Fibroblast of lung (primary cell): ENCODE measurements at regions not wholly inside any gene's neighbourhood (a gene's known extent, or its start where the extent isn't known, plus 50 kb on each side); places are given as distances from the start of the nearest gene placed in this dataset.

Source experiments
- DNase-seq, 2 donors: peaks; one replicate each; pipeline versions ENCODE4 v3.0.0 to v3.0.0-alpha.2; 2010; ENCODE audit warnings: low read depth in 2 of 2
- H2AFZ ChIP-seq: 2 replicates; pipeline ENCODE4 v1.5.1; 2012; ENCODE audit warnings: low read length, control low read depth, inconsistent platforms
- H3K27ac ChIP-seq: 2 replicates; pipeline ENCODE4 v1.5.1; 2011; ENCODE audit warnings: low read length, control low read depth; ENCODE audit not compliant: insufficient read depth
- H3K27me3 ChIP-seq: 2 replicates; pipeline ENCODE4 v1.5.1; 2011; ENCODE audit warnings: mild to moderate bottlenecking, low read length; ENCODE audit not compliant: control insufficient read depth, insufficient read depth
- H3K36me3 ChIP-seq: 2 replicates; pipeline ENCODE4 v1.5.1; 2011; ENCODE audit warnings: low read length; ENCODE audit not compliant: control insufficient read depth, insufficient read depth
- H3K4me1 ChIP-seq: 2 replicates; pipeline ENCODE4 v1.5.1; 2011; ENCODE audit warnings: low read length; ENCODE audit not compliant: control insufficient read depth, insufficient read depth; ENCODE audit errors: extremely low read depth
- H3K4me2 ChIP-seq: 2 replicates; pipeline ENCODE4 v1.5.1; 2011; ENCODE audit warnings: low read length, control low read depth; ENCODE audit not compliant: insufficient read depth; ENCODE audit errors: extremely low read depth
- H3K4me3 ChIP-seq, 4 experiments: fragments of 200-600 bp in 1 of 4; sonication (generic) in 1 of 4; replicated peaks in 1 of 4; 2 replicates each; pipeline ENCODE4 v1.5.1; 2011 to 2016; ENCODE audit warnings: low read length in 4 of 4, low read depth in 3 of 4, mild to moderate bottlenecking in 3 of 4, control low read depth in 2 of 4, inconsistent platforms in 1 of 4, mixed read lengths in 1 of 4; ENCODE audit not compliant: insufficient read depth in 1 of 4; ENCODE audit errors: control extremely low read depth in 1 of 4
- H3K79me2 ChIP-seq: 2 replicates; pipeline ENCODE4 v1.5.1; 2012; ENCODE audit warnings: mild to moderate bottlenecking, low read length, inconsistent platforms; ENCODE audit not compliant: control insufficient read depth, insufficient read depth
- H3K9ac ChIP-seq: 2 replicates; pipeline ENCODE4 v1.5.1; 2011; ENCODE audit warnings: mild to moderate bottlenecking, low read length, control low read depth; ENCODE audit not compliant: insufficient read depth
- H3K9me3 ChIP-seq: 2 replicates; pipeline ENCODE4 v1.5.1; 2012; ENCODE audit warnings: low read depth, low read length; ENCODE audit not compliant: control insufficient read depth, insufficient read depth
- H4K20me1 ChIP-seq: 2 replicates; pipeline ENCODE4 v1.5.1; 2011; ENCODE audit warnings: low read length; ENCODE audit not compliant: control insufficient read depth, insufficient read depth; ENCODE audit errors: extremely low read depth
- EZH2 ChIP-seq: IDR thresholded peaks from 2 replicates; pipeline ENCODE4 v1.5.1; 2012; ENCODE audit warnings: low read length, control low read depth, mild to moderate bottlenecking; ENCODE audit errors: missing control alignments
- TF ChIP-seq, protein P1 (sequence below), 2 donors: IDR thresholded peaks in 1 of 2; conservative IDR thresholded peaks in 1 of 2; 1 replicate in 1 of 2; 2 replicates in 1 of 2; pipeline ENCODE4 v1.5.1; 2011 to 2012; ENCODE audit warnings: low read length in 2 of 2, control low read depth in 1 of 2, inconsistent platforms in 1 of 2, low read depth in 1 of 2, mild to moderate bottlenecking in 1 of 2

DNA sequence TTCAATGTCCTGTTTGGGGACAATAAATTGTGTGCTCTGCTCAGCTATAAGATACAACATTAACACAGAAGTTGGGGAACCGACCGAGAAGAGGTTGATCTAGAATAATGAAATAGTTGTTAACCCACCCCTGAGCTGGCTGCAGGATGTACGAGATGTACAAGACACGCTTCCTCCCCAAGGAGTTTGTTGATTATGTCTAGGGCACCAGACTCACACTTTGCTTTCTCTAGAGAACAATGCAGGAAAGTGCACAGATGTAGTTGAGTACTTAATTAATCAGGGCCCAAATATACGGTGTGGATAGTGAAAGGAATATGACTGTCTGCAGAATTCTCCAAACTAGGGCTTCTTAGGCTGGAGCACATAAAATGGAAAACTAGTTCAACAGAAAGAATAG lies 415.2 kb upstream of the TNP1 start:
- no peak for TF ChIP-seq EZH2
- TF ChIP-seq, protein P1, sequence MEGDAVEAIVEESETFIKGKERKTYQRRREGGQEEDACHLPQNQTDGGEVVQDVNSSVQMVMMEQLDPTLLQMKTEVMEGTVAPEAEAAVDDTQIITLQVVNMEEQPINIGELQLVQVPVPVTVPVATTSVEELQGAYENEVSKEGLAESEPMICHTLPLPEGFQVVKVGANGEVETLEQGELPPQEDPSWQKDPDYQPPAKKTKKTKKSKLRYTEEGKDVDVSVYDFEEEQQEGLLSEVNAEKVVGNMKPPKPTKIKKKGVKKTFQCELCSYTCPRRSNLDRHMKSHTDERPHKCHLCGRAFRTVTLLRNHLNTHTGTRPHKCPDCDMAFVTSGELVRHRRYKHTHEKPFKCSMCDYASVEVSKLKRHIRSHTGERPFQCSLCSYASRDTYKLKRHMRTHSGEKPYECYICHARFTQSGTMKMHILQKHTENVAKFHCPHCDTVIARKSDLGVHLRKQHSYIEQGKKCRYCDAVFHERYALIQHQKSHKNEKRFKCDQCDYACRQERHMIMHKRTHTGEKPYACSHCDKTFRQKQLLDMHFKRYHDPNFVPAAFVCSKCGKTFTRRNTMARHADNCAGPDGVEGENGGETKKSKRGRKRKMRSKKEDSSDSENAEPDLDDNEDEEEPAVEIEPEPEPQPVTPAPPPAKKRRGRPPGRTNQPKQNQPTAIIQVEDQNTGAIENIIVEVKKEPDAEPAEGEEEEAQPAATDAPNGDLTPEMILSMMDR (conservative IDR thresholded peaks at IDR 0.05 in 1 of 2, IDR thresholded peaks at IDR 0.05 in 1 of 2; ENCODE audit: low read depth in 1 of 2, low read length in 2 of 2): no peak

DNA sequence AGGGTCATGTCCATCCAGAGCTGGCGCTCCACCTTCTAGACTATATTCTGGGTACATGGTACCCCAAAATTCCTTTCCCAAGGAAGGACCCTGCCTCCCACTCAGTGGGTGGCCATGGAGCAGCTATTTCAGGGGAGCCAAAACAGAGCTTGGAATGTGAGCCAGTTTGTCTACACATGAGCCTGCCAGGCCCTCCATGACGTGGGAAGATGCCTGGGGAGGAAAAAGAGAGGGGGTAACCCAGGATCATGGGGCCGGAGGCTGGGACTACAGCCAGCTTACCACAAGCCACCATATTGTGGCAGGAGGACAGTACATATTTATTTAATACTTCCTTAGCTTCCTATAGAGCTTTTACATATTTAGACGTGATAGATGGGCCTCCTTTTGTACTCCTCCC lies 414.7 kb upstream of the TNP1 start:
- H3K4me2 ChIP-seq: no peak overlapping the region
- H3K9ac ChIP-seq: no peak overlapping the region
- no peaks in the 10 kb centered on the region for H3K36me3 ChIP-seq
- peaks cover 29% of the 10 kb centered on the region for H3K4me1 ChIP-seq
- no peaks in the 10 kb centered on the region for H3K79me2 ChIP-seq
- no peak overlapping the region for H3K4me3 ChIP-seq
- no peak overlapping the region for H3K27ac ChIP-seq
- DNase-seq: no peak
- H3K9me3 ChIP-seq: no peaks in the 10 kb centered on the region
- H2AFZ ChIP-seq: no peak overlapping the region
- no peak for TF ChIP-seq EZH2
- TF ChIP-seq, protein P1 (conservative IDR thresholded peaks at IDR 0.05 in 1 of 2, IDR thresholded peaks at IDR 0.05 in 1 of 2; ENCODE audit: low read depth in 1 of 2, low read length in 2 of 2): no peak
- no peaks in the 10 kb centered on the region for H4K20me1 ChIP-seq
- H3K27me3 ChIP-seq: no peaks in the 10 kb centered on the region

More for the DNA sequence above, 415.2 kb upstream of the TNP1 start:
- no peak overlapping the region for H3K27ac ChIP-seq
- peaks cover 30% of the 10 kb centered on the region for H3K4me1 ChIP-seq
- DNase-seq: no peak
- no peaks in the 10 kb centered on the region for H3K9me3 ChIP-seq
- no peaks in the 10 kb centered on the region for H3K27me3 ChIP-seq
- H3K4me2 ChIP-seq: no peak overlapping the region
- H4K20me1 ChIP-seq: no peaks in the 10 kb centered on the region
- H3K36me3 ChIP-seq: no peaks in the 10 kb centered on the region
- H3K4me3 ChIP-seq: no peak overlapping the region
- H3K79me2 ChIP-seq: no peaks in the 10 kb centered on the region
- no peak overlapping the region for H3K9ac ChIP-seq
- H2AFZ ChIP-seq: no peak overlapping the region

DNA sequence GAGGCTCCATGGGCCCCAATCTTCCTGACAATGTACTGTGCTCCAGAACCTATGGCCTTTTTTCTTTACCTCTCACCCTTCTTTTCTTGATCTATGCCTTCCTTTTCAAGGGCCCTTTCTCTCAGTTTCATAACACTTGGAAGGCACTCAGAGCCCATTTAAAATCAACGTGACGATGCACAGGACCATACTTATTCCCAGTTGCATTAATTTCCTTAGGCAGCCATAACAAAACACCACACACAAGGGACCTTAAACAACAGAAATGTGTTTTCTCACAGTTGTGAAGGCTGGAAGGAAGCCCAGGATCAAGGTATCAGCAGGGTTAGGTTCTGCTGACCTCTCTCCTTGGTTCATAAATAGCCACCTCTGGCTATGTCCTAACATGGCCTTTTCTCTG lies 414.0 kb upstream of the TNP1 start:
- H3K9me3 ChIP-seq: no peaks in the 10 kb centered on the region
- peaks cover 22% of the 10 kb centered on the region for H3K4me1 ChIP-seq
- DNase-seq: no peak
- no peaks in the 10 kb centered on the region for H3K79me2 ChIP-seq
- no peak overlapping the region for H3K27ac ChIP-seq
- no peaks in the 10 kb centered on the region for H4K20me1 ChIP-seq
- no peak for TF ChIP-seq EZH2
- TF ChIP-seq, protein P1 (conservative IDR thresholded peaks at IDR 0.05 in 1 of 2, IDR thresholded peaks at IDR 0.05 in 1 of 2; ENCODE audit: low read depth in 1 of 2, low read length in 2 of 2): no peak
- no peak overlapping the region for H3K9ac ChIP-seq
- H3K4me3 ChIP-seq: no peak overlapping the region
- H3K27me3 ChIP-seq: no peaks in the 10 kb centered on the region
- no peak overlapping the region for H2AFZ ChIP-seq
- no peak overlapping the region for H3K4me2 ChIP-seq
- no peaks in the 10 kb centered on the region for H3K36me3 ChIP-seq
